HG03139 (cell line): ENCODE measurements at regions not wholly inside any gene's neighbourhood (a gene's known extent, or its start where the extent isn't known, plus 50 kb on each side); places are given as distances from the start of the nearest gene placed in this dataset.

ENCODE experiments used
- ATAC-seq: cut with Tn5 transposase; IDR thresholded peaks from one replicate; pipeline ENCODE4 v1.9.1; 2021; ENCODE audit not compliant: unreplicated experiment

GRCh38 chr3:102141928-102142239 is 292.6 kb downstream of the NFKBIZ start:
- no peak for ATAC-seq

- no peak for ATAC-seq
These were observed 292.3 kb upstream of the ZPLD1 start for GRCh38 chr3:102142379-102143060.

GRCh38 chr3:102143536-102143935 is 291.3 kb upstream of the ZPLD1 start:
- ATAC-seq: no peak

GRCh38 chr3:102144063-102144462 is 290.8 kb upstream of the ZPLD1 start:
- no peak for ATAC-seq

GRCh38 chr3:102148598-102149337 is 286.0 kb upstream of the ZPLD1 start:
- ATAC-seq: no peak

GRCh38 chr3:102151935-102152334 is 282.9 kb upstream of the ZPLD1 start:
- no peak for ATAC-seq

- ATAC-seq: no peak
These were observed 278.4 kb upstream of the ZPLD1 start for GRCh38 chr3:102156426-102156825.

- no peak for ATAC-seq
These were observed 276.6 kb upstream of the ZPLD1 start for GRCh38 chr3:102158080-102158740.

- no peak for ATAC-seq
These were observed 274.9 kb upstream of the ZPLD1 start for GRCh38 chr3:102159810-102160451.

GRCh38 chr3:102161384-102162006 is 273.3 kb upstream of the ZPLD1 start:
- ATAC-seq: no peak

- ATAC-seq: no peak
These were observed 272.6 kb upstream of the ZPLD1 start for GRCh38 chr3:102162251-102162650.

GRCh38 chr3:102163039-102163817 is 271.6 kb upstream of the ZPLD1 start:
- ATAC-seq: no peak

GRCh38 chr3:102163818-102164154 is 271.0 kb upstream of the ZPLD1 start:
- no peak for ATAC-seq

GRCh38 chr3:102165367-102165766 is 269.4 kb upstream of the ZPLD1 start:
- ATAC-seq: no peak

- ATAC-seq: no peak
These were observed 264.8 kb upstream of the ZPLD1 start for GRCh38 chr3:102169915-102170479.

GRCh38 chr3:102170545-102170944 is 264.3 kb upstream of the ZPLD1 start:
- no peak for ATAC-seq

GRCh38 chr3:102174312-102174712 is 260.5 kb upstream of the ZPLD1 start:
- no peak for ATAC-seq

GRCh38 chr3:102174832-102175374 is 259.9 kb upstream of the ZPLD1 start:
- ATAC-seq: no peak

- ATAC-seq: no peak
These were observed 258.3 kb upstream of the ZPLD1 start for GRCh38 chr3:102176333-102177050.
